Stimulated activated CD4-positive, alpha-beta T cell treated with anti-CD3 and anti-CD28 coated beads, Interleukin-4, amount 100 ng/mL, for 1 hour (primary cell): ENCODE measurements at regions not wholly inside any gene's neighbourhood (a gene's known extent, or its start where the extent isn't known, plus 50 kb on each side); places are given as distances from the start of the nearest gene placed in this dataset.

Experiments
- DNase-seq: peaks from one replicate; pipeline ENCODE4 v3.0.0-alpha.2; 2020

DNA sequence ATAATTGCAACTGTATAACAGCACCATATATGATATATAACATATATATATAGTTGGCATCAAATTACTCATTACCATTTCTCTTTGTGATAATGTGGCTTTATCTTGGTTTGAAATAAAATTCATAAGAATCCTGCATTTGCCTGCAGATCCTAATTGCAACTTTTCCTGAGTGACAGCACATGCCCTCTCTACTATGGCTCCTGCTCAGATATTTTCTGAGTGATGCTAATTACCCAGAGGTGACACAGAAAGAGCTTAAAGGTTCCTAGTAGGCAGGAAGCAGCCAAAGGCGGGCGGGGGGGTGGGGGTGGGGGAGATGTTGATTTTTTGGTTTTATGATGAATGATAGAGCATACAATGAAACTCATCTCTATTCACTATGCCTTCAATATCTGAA is 370.6 kb downstream of the MFSD1 start:
- no peak for DNase-seq

DNA sequence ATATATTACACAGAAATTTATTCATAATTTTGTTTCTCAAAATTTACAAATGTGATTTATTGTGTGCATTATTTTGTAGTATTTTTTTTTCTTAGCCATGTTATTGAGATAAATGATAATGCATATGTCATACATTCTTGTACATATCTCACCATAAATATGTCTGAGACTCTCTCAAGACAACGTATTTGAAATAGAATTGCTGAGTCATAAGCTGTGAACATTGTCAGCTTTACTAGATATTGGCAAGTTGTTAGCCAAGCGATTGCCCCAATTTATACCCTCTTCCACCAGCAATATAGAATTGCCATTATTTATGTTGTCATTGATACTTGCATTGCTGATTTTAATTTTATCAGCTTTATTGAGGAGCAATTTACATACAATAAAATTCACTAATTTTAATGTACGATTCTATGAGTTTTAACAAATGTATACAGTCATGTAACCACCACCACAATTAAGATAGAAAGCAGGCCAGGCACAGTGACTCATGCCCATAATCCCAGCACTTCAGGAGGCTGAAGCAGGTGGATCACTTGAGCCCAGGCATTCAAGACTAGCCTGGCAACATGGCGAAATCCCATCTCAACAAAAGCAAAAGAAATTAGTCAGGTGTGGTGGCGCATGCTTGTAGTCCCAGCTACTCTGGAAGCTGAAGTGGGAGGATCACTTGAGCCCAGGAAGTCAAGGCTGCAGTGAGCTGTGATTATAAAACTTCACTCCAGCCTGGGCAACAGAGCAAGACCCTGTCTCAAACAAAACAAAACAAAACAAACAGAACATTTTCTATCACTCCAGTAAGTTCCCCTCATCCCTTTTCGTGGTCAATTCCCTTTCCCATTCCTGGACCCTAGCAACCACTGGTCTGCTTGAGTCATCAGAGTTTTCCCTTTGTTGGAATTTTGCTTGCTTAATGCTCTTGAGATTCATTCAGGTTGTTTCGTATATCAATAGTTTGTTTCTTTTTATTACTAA is 373.1 kb downstream of the MFSD1 start:
- no peak for DNase-seq

DNA sequence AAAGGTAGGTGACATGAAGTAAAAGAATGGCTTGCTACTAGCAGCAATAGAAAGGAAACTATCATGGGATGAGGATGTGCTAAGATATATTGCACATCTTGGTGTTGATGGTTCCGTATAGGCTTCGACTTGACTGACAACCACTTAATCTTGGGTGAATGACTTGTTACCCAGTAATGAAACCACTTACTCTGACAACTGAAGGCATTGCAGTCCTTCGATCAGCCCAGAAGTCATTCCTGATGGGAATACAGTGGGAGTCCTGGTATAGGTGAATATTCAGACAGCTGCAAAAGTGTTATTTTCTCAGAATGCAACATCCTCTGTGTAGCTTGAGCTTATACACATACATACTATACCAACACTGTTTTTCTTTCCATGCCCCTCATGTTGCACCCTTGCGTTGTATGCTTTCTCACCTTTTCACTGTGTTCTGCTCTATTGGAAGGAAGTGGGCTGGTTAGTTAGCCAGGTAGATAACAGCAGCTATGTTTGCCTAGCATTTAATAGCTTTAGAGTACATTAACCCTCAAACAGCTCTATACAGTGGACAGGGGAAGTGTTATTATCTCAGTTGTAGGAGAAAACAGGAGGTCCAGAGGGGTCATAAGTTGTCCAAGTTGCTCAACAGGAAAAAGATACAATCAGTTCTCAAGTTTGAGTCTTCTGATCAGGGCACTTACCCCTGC is 376.5 kb downstream of the MFSD1 start:
- DNase-seq, result no peak

DNA sequence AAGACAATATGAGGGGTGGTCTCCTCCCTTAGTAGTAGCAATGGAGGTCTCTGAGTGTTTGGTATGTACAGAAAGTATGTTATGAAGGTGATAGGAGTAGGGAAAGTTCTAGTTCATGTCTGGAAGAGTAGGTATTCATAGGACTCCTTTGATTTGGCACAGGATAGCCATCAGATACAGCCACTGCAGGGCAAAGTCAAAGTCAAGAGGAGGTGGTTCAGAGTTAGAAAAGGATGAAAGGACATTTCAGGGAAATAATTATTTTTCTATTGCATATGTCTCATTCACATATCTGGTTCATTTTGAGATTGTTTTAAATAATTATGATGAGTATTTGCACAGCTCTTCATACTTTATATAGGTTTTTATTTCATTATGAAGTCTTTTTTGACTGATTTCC is 381.1 kb downstream of the MFSD1 start:
- no peak for DNase-seq

DNA sequence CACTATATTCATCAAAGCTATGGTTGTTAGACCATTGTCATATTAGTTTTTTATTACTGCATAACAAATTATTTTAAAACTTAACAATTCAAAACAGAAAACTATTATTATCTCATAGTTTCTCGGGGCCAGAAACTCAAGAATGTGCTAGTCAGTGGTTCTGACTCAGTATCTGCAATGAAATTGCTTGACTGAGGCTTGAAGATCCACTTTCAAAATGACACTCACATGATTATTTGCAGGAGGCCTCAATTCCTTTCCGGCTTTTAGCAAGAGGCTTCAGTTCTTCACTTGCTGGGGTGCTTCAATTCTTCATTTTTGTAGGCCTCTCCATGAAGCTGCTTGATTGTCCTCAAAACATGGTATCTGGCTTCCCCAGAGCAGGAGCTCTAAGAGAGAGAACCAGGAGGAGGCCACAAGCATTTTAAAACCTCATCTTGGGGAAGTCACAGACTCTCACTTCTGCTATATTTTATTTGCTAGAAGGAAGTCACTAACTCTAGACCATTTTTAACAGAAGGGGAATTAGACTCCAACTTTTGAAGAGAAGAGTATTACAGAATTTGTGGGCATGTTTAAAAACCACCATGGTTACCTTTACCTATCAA is 383.7 kb downstream of the MFSD1 start:
- no peak for DNase-seq

DNA sequence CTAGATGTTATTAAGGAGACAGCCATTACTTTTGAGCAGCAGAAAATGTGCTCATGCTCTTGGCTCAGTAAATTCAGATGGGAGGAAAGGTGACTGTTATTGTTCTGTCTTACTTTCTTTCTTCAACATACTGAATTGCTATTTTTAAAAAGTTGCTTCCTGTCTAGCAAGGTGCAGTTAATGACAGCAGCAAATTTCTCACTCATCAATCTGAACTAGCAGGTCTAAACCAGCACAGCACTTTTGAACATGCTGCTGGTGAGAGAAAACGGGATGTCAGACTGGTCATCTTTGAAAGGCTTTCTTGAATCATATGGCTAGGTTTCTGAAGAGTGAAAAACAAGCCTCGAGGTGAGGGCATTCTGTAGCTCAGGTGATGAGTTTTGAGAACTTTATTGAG is 384.7 kb downstream of the MFSD1 start:
- no peak for DNase-seq

DNA sequence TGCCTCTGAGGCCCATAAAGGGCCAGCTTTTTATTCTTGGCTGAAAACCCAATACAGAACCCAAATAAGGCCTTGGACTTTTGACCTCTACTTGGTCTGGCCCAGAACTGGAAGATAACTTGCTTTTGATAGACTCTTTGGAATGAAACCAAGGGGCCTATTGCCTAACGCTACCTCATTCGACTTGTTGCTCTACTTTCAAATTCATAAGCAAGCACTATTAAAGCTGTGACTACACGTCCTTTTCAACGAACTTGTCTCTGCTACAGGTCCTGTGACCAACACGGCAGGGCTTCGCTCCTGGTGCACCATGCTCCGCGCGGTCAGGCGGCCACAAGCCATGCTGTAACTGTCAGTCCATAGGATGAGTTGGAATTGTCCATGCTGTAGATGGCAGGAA is 385.4 kb downstream of the MFSD1 start:
- DNase-seq, result no peak

DNA sequence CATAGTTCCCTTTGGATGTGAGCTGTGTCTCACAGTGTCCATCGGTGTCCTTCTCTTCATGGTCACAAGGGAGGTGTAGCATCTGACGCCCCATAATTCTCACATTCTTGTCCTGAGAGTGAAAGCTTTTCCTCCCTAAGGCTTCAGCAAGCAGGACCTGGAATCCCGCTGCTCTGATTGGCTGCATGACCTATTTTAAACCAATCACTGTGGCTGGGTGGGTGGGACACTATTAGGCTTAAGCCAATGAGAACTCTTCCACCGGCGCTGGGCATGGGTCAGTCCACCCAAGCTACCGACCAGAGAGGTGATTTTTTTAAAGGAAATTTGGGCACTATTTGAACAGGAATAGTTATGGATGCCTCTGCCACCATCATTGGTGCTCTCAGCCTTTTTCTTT is 385.9 kb downstream of the MFSD1 start:
- DNase-seq, result no peak

DNA sequence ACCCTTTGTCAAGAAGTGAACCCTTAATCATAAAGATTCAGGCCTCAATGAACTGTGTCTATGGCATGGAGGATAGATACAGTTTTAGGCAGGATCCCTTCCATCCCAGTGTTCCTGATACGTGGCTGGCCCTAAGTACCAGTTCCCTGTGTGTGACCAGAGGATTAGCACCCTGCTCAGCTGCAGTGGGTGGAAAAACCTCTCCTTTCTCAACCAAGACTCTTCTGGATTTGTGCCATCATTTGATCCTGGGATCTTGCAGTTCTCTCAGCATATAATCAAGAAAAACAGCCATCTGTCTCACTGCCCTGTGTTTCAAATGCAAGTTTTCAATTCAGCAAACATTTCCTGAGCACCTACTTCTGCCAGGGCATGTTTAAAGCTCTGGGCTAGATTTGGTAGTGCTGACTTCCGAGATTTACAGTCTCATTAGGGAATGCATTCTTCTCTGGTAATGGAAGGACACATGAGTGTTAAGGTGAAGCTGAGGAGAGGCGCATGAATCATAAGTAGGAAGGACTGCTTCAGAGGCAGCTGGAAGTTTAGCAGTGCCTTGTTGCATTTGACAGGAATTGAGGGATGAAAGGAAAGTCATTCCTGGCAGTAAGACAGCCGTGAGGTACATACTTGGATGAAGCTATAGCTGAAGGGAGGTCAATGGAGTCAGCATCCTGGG is 388.3 kb downstream of the MFSD1 start:
- no peak for DNase-seq

DNA sequence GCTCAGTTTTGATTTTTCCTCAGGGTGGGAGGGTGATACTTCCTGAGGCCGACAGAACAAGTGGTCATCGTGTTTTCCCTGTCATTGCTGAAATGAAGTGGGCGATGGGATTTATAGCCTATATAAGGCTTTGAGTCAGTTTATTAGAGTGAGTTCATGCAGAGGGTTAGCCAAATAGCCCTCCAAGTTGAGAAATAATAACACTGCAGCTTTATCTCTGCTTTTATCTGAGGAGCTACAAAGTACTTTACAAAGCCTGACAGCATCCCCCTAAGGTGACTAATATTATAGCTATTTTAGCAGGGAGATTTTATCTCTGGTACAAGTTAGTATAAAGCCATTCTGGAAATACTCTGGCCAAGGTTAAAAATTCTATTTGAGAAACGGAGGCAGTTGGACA is 389.6 kb downstream of the MFSD1 start:
- DNase-seq, result no peak

DNA sequence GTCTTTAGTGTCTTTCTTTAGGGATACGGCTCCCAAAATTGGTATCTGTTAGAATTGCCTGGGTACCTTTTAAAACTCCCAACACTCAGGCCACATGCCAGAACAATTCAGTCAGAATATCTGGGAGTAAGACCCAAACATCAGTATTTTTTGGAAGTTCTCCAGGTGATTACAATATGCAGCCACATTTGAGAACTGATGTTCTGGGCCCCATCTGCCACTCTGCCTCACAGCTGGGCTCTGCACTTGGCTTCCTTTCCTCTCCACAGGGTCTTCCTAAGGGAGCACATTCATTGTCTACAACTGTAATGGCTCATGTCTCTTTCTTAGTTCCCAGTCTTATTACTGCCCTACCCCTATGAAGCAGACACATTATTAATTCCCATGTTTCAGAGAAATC is 394.5 kb downstream of the MFSD1 start:
- DNase-seq, result no peak

DNA sequence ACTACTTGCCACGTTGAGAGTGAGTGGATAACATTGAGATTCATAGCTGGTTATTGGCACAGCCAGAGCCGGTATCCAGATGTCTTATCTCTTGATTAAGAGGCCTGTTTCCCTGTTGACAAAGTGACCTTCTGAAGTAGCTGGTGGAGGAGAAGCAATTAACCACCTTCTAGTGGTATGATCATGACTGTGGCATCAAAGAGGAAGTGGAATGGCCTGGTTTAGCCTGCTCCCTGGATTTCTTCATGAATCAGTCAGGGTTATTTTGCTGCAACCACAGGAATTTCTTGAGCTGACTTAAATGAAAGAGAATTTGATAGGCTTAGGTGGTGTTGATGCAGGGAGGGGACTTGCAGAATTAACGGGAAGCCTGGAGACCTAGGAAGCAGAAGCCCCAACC is 398.3 kb downstream of the MFSD1 start:
- no peak for DNase-seq

DNA sequence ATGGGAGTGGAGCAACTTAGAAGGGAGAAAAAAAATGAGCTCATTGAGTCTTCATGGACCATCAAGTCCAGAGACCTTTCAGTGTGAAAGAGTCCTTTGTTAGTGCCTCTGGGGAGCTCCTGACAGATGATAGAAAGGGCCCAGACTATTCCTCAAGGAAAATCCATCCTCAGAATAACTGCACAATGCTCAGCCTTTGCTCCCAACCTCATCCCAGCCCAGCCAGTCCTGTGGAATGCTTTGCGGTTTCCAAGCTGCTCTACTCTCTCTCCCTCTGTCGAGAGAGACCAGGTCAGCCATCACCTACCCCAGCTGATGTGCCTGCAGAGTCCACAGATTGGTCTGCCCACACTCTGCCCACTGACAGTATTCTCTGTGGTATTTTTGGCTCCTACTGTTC is 406.2 kb downstream of the MFSD1 start:
- DNase-seq, result no peak

DNA sequence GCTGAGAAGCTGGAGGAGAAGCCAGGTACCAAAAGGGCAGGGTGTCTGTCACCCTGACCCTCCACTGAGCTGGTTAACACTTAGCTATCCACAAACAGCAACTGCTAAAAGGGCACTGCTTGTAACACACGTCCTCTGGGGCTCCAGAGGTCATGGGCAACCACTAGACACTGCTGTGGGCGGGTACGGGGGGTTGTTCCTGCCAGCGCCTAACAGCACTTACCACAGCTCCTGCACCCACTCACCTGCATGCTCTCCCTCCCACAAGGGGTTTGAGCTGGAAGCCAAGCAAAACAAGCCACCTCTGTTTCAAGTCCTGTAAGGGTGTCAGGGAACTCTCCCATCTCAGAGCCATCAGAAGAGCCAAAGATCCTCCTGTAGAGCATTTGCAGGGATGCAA is 407.6 kb downstream of the MFSD1 start:
- no peak for DNase-seq

DNA sequence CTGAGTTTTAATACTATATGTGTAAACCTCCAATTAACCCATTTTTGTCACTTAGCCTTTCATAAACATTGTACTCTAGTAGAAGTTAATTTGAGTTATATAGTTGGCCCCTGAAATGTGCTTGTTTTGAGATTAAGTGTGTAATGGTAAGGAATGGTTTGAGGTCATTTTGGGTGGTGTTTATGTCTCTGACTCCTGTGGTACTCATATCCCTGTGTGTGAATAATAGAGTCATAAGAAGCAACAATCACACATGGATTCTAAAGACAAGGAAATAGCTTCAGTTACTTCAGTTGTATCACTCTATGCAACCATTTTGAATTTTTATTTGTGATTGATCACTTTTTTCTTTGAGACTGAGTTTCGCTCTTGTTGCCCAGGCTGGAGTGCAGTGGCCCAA is 408.5 kb downstream of the MFSD1 start:
- DNase-seq, result no peak

DNA sequence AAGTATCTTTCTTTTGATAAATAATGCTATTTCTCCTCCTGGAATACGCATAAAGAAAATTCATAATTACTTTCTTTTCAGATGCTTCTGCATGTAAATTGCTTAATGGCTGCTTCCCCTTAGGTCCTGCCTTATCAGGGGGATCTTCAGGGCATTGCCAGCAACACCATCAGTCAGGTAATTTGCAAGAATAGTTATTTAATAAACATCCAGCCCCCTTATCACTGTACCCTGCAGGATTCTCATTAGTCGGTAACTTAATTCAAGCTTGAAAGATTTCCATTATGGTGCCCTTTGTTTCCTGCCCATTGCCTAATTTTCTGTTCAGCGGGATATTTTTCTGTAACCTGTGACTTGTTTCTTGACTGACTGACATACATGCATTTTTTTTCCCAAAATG is 414.5 kb downstream of the MFSD1 start:
- DNase-seq, result no peak

DNA sequence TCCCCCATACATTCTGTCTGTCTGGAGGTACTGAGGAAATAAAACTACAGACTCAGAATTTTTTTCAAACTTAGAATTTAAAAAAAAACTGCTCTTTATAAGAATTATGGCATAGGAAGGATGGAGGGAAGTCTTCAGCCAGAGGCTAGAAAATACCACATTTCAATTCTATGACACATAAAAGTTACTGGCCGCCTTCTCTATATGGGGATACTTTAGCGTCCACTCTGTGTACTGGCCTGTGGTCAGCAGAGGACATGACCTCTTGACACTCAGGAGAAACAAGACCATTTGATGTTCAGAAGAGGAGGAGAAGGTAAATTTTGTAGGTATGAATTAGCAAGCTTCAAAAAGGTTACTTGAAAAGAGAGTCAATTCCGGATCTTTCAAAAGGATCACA is 417.4 kb downstream of the MFSD1 start:
- DNase-seq, result no peak

DNA sequence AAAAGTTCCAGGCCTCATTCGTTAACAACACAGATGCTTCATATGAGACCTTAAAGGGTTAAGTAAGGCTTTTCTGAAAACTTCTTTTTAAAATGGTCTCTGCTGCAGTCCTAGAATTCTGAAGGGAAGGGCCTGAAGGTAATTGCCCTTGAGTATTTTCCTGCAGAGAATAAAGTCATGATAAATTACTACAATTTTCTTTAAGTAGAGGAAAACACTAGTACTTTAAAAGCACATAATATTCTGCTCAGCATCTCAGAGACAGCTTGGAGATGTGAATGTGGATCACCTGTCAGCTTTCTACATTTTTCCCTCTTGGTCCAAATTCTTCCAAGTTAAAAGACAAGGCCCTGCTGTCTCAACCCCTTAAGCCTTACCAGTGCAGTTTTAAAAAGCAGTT is 419.5 kb downstream of the MFSD1 start:
- no peak for DNase-seq

DNA sequence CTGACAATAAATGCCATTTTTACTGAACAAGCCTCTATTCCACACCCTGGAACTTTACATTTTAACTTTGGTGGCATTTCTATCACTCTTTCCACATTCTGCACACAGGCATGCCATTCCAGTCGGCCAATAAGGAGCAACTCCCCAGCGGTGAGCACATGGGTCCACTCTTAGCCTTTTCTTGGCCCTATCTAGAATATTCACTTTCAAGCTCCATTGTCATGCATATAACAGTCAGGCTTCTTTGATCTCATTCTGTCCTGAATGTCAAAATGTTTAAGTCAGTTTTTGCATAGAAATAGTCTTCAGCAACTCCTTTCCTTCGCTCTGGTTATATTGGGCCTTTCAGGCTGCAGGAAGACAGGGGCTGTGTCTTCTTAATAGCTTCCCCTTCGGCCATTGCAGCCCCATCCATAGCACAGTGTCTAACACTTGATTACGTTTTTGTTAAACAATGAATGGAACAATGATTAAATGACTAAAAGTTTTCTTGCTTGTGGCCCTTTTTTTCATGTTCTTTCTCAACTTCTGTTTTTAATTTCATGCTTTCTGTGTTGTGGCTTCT is 427.3 kb downstream of the MFSD1 start:
- DNase-seq, result no peak

DNA sequence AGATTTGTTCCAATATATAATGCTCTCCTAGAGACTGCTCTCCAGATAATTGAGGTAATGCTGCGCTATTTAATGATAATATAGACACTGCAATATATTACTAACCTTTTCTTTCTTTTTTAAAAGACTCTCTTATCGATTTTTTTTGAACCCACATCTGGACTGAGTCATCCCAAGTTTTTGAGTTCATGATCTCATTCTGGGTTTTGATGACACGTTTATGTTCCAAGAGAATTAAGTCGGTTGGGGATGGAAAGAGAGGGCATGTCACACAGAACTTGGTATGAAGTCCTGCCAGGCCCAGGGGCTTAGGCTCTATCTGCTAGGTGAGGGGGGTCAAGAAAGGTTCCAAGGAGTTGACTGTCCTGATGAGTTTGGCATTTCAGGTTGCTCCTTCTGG is 431.1 kb downstream of the MFSD1 start:
- no peak for DNase-seq

DNA sequence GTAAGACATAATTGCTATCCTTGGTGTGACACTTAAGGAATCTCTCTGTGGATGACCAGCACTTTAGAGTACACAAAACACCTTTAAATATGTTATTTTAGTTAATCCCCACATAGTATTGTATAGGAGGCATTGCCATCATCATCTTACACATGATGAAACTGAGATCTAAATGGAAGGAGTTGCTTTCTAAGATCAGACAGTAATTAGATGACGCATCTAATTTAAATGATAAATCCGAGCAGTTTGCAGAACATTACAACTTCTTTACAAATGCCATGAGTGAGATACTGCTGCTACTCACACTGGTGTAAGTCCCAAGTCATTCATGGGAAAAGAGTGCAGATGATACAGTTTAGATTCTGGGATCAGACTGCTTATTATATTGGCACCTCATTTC is 431.9 kb downstream of the MFSD1 start:
- DNase-seq, result no peak

DNA sequence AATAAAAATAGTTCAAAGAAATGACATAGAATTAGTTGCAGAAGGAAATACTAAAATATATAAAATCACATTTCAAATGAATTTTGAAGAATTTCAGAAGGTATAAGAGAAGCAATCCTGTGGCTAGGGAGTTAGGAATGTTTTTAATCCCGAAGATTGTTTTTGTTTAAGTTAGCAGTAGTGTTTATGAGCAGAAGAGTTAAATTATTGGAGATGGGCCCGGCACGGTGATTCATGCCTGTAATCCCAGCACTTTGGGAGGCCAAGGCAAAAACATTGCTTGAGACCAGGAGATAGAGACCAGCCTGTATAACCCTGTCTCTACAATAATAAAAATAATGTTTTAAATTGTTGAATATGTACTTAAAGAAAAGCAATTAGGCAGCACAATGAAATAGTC is 432.5 kb downstream of the MFSD1 start:
- no peak for DNase-seq

DNA sequence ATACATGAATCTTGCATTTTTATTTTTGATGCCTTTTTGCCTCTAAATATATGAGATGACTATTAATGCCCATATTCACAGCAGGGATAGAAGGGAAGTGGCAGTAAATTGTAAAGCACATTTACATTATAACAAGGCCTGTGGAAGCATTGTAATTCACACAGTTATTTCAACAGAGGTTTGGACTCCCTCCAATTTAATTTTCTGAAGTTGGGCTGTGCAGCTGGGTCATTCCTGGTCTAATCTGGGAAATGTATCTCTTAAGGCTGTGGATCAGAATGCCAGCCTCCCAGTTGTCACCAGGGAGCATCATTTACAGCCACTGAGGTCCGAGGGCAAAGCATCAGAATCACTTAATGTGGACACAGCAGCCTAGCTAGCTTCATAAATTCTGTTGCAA is 434.5 kb downstream of the MFSD1 start:
- no peak for DNase-seq
